Lower leg skin (tissue), 4 donors: ENCODE measurements at regions not wholly inside any gene's neighbourhood (a gene's known extent, or its start where the extent isn't known, plus 50 kb on each side); places are given as distances from the start of the nearest gene placed in this dataset.
"Not testable (repeated sequence)": the region's sequence is repeated elsewhere in the genome, so short reads cannot be mapped to it uniquely, and the experiment has no call there.

Source experiments
- DNase-seq, 2 donors: peaks; one replicate each; pipeline ENCODE4 v3.0.0-alpha.2; 2019; ENCODE audit warnings: low spot score in 2 of 2
- H3K4me3 ChIP-seq: fragments of 200-600 bp; sonication (generic); 2 replicates; pipeline ENCODE4 v1.5.1; 2017; ENCODE audit warnings: mild to moderate bottlenecking, low read depth; ENCODE audit not compliant: poor library complexity, severe bottlenecking
- CTCF ChIP-seq, 3 donors: fragments of 450-650 bp; IDR thresholded peaks; one replicate each; pipeline ENCODE4 v1.5.1; 2016; ENCODE audit warnings: antibody characterized with exemption in 3 of 3, mild to moderate bottlenecking in 3 of 3, moderate library complexity in 2 of 3
- POLR2A ChIP-seq, 2 donors: fragments of 450-650 bp; IDR thresholded peaks; one replicate each; pipeline ENCODE4 v1.6.1; 2016 to 2017; ENCODE audit warnings: antibody characterized with exemption in 2 of 2, mild to moderate bottlenecking in 1 of 2, moderate library complexity in 1 of 2
- WGBS, 2 donors: methylation state at CpG; one replicate each; pipeline ENCODE4 v1.1.5; 2018; 5-methylcytosine and 5-hydroxymethylcytosine counted together
- intact Hi-C: fragments of 100-400 bp; cut with DNase I; formaldehyde crosslinking; loops from one replicate; pipeline ENCODE4 v1.15.0; 2023; ENCODE audit warnings: low total_unique reads

GRCh38 chr16:64352246-64352645 lies 769.6 kb downstream of the CDH11 start:
- intact Hi-C loops: no loop called here
- no peak for DNase-seq
- no peak overlapping the region for H3K4me3 ChIP-seq
- 94 to 96% methylated on average over 1 of the region's 1 CpG for WGBS, 2 donors
- no peak for TF ChIP-seq POLR2A (IDR thresholded peaks at IDR 0.05)
- TF ChIP-seq CTCF (IDR thresholded peaks at IDR 0.05): no peak

DNA sequence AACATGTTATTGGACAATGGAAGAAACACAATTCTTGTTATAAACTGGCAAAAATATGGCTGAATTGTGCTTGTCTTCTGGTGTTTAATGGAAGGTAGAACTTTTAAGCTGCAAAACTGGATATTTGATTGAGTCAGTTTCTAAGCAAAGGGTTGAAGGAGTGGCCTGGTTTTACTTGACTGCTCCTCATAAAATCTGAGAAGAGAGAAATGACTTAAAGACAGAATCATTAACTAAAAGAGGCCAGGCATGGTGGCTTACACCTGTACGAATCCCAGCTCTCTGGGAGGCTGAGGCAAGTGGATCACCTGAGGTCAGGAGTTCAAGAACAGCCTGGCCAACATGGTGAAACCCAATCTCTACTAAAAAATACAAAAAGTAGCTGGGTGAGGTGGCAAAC lies 770.7 kb downstream of the CDH11 start:
- WGBS, 2 donors: 83 to 85% methylated on average over 1 of the region's 1 CpG
- no peak for DNase-seq
- TF ChIP-seq POLR2A (IDR thresholded peaks at IDR 0.05) (no peak), CTCF (IDR thresholded peaks at IDR 0.05) (no peak)
- intact Hi-C loops: no loop called here
- H3K4me3 ChIP-seq: no peak overlapping the region

- no peak for DNase-seq
- WGBS, 2 donors: 91 to 98% methylated on average over 4 of the region's 4 CpGs
- TF ChIP-seq CTCF (IDR thresholded peaks at IDR 0.05) (no peak), POLR2A (IDR thresholded peaks at IDR 0.05) (no peak)
- no peak overlapping the region for H3K4me3 ChIP-seq
- intact Hi-C loops: no loop called here
Observed at GRCh38 chr16:64346080-64346479, 775.8 kb downstream of the CDH11 start.

- intact Hi-C loops: no loop called here
- WGBS, 2 donors: 90 to 93% methylated on average over 6 of the region's 6 CpGs
- H3K4me3 ChIP-seq: no peak overlapping the region
- TF ChIP-seq CTCF (IDR thresholded peaks at IDR 0.05): no peak
- TF ChIP-seq POLR2A (IDR thresholded peaks at IDR 0.05): no peak
- DNase-seq: no peak
Observed at GRCh38 chr16:64345142-64345541, 776.7 kb downstream of the CDH11 start.

DNA sequence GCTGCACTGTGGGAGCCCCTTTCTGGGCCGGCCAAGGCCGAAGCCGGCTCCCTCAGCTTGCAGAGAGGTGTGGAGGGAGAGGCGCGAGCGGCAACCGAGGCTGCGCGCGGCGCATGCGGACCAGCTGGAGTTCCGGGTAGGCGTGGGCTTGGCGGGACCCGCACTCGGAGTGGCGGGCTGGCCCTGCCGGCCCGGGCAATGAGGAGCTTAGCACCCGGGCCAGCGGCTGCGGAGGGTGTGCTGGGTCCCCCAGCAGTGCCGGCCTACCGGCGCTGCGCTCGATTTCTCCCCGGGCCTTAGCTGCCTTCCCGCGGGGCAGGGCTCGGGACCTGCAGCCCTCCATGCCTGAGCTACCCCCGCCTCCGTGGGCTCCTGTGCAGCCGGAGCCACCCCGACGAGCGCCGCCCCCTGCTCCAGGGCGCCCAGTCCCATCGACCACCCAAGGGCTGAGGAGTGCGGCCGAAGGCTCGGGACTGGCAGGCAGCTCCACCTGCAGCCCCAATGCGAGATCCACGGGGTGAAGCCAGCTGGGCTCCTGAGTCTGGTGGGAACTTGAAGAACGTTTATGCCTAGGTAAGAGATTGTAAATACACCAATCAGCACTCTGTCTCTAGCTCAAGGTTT lies 777.9 kb downstream of the CDH11 start:
- 94 to 97% methylated on average over 32 to 41 of the region's 47 CpGs for WGBS, 2 donors
- not testable (repeated sequence) for DNase-seq

GRCh38 chr16:64343061-64343819 lies 778.6 kb downstream of the CDH11 start:
- no peak for DNase-seq
- WGBS, 2 donors: 93 to 94% methylated on average over 8 of the region's 8 CpGs
- intact Hi-C loops: no loop called here
- H3K4me3 ChIP-seq: no peak overlapping the region
- TF ChIP-seq CTCF (IDR thresholded peaks at IDR 0.05): no peak
- no peak for TF ChIP-seq POLR2A (IDR thresholded peaks at IDR 0.05)

More for the DNA sequence above, 777.9 kb downstream of the CDH11 start:
- intact Hi-C loops, H3K4me3 ChIP-seq: not testable (repeated sequence)

DNA sequence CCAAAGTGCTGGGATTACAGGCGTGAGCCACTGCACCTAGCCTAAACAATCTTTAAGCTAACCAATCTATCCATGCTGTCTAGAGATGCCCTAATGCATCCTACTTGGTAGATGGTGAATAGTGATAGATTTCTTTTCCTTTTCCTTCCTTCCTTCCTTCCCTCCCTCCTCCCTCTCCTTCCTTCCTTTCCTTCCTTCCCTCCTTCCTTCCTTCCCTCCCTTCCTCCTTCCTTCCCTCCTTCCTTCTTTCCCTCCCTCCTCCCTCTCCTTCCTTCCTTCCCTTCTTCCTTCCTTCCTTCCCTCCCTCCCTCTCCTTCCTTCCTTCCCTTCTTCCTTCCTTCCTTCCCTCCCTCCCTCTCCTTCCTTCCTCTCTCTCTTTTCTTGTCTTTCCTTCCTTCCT lies 780.5 kb downstream of the CDH11 start:
- DNase-seq, H3K4me3 ChIP-seq, intact Hi-C loops: not testable (repeated sequence)
- WGBS, 2 donors: 92 to 95% methylated on average over 1 of the region's 1 CpG
